GM04503 (cell line): ENCODE measurements at regions not wholly inside any gene's neighbourhood (a gene's known extent, or its start where the extent isn't known, plus 50 kb on each side); places are given as distances from the start of the nearest gene placed in this dataset.

Experiments used
- DNase-seq: peaks from one replicate; pipeline ENCODE4 v3.0.0-alpha.2; 2012; ENCODE audit warnings: low read depth

DNA sequence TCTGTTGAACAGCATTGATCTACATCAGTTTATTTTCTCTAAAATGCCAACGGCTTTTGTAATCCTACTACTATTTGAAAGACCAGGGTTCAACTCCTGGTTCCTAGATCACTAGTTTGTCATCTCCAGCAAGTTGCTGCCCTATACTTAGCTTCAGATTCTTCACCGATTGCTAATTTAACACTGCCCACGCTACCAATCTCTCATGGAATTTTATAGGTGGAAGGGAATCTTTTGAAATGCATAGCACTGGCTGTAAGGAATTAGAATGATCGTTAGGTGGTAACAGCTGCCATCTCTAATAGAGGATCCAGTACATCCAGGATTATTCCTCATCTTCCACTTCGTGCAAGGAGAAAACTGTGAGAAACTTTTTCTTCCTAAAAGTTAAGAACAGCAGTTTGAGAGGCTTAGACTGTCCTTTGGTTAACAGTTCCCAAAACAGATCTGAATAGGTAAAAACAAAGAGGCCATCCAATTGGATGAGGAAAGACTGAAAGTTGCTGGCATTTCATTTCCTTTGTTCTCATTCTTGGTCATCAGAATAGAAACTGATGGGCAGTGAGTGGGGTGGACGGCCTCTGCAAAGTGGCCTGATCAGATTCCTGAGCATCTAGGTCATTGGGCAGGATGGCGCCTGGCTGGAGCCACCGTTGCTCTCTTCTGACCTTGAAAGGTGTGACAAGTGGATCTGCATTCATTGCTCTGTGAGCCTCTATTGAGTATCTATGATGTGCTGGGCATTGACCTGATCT lies 236.3 kb upstream of the SORL1-AS1 start:
- no peak for DNase-seq

DNA sequence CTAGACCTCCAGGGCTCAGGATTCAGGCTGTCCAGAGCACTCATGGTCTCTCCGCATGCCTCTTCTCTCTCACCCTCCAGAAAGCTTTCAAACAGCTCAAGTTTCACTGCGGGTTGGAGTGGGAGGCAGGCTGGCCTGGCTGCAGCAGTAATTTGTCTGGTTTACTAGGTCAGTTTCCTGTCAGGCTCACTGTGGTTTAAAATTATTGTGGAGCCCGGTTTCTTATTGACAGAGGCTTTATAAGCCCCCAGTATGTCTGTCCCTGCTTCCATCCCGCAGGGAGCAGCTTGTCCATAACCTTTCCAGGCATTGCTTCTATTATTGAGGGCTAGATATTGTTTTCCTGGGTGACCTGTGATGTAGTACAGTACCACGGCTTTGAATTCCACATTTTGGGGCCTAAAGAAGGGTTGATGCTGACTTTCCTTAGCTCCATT lies 235.3 kb upstream of the SORL1-AS1 start:
- DNase-seq, result no peak

DNA sequence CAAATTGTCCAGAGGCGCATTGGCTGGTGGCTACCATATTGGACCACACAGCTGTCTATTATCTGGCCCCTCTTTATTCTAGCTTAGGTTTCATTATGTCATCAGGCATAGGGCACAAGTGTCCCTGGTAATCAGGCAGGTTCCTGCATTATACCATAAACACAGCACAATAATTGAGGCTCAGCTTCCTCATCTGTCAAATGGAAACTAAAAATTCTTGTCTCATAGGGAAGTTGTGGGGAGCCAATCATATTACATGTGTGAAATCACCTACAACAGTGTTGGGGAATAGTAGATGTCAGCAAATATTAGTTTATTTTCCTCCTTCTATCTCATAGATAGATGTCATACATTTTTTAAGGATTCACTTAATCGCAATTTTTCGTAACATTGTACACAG lies 231.0 kb upstream of the SORL1-AS1 start:
- no peak for DNase-seq
